Stomach smooth muscle (tissue), 2 donors: ENCODE measurements at regions not wholly inside any gene's neighbourhood (a gene's known extent, or its start where the extent isn't known, plus 50 kb on each side); places are given as distances from the start of the nearest gene placed in this dataset.

ENCODE experiments used
- H3K27ac ChIP-seq: one replicate; pipeline ENCODE4 v1.7.0; 2013; ENCODE audit warnings: mild to moderate bottlenecking, low read length, inconsistent platforms
- H3K27me3 ChIP-seq, 2 donors: one replicate each; pipeline ENCODE4 v1.7.0; 2013; ENCODE audit warnings: low read length in 2 of 2; ENCODE audit not compliant: insufficient read depth in 2 of 2, control insufficient read depth in 1 of 2
- H3K36me3 ChIP-seq, 2 donors: one replicate each; pipeline ENCODE4 v1.7.0; 2013; ENCODE audit warnings: low read length in 2 of 2; ENCODE audit not compliant: control insufficient read depth in 2 of 2, insufficient read depth in 2 of 2
- H3K4me1 ChIP-seq: one replicate; pipeline ENCODE4 v1.7.0; 2013; ENCODE audit warnings: low read length; ENCODE audit not compliant: control insufficient read depth, insufficient read depth
- H3K4me3 ChIP-seq, 2 donors: one replicate each; pipeline ENCODE4 v1.7.0; 2013; ENCODE audit warnings: low read length in 2 of 2
- H3K9ac ChIP-seq, 2 donors: one replicate each; pipeline ENCODE4 v1.7.0; 2013; ENCODE audit warnings: low read length in 2 of 2, mild to moderate bottlenecking in 1 of 2
- H3K9me3 ChIP-seq, 2 donors: one replicate each; pipeline ENCODE4 v1.7.0; 2013; ENCODE audit warnings: low read length in 2 of 2; ENCODE audit not compliant: control insufficient read depth in 2 of 2
- donor health status: healthy.
- donor health status: Pancreatic carcinoma.

DNA sequence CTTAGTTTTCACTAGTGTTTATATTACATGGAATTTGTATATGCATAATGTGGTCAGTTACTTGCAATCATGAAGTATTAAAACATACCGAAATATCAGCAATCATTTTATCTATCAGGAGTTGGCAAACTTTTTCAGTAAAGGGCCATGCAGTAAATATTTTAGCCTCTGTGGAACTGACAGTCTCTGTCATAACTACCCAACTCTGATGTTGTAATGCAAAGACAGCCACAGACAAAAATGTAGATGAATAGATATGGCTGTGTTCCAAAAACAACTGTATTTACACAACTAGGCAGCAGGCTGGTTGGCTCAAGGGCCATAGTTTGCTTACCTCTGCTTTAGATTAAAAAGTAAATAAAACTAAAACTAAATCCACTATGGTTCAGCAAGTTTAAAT is 200.2 kb downstream of the HS3ST1 start:
- no peaks in the 10 kb centered on the region for H3K27me3 ChIP-seq
- no peak overlapping the region for H3K9ac ChIP-seq
- H3K9me3 ChIP-seq = no peaks in the 10 kb centered on the region
- H3K36me3 ChIP-seq = no peaks in the 10 kb centered on the region
- no peaks in the 10 kb centered on the region for H3K4me1 ChIP-seq
- no peak overlapping the region for H3K4me3 ChIP-seq
- no peak overlapping the region for H3K27ac ChIP-seq

DNA sequence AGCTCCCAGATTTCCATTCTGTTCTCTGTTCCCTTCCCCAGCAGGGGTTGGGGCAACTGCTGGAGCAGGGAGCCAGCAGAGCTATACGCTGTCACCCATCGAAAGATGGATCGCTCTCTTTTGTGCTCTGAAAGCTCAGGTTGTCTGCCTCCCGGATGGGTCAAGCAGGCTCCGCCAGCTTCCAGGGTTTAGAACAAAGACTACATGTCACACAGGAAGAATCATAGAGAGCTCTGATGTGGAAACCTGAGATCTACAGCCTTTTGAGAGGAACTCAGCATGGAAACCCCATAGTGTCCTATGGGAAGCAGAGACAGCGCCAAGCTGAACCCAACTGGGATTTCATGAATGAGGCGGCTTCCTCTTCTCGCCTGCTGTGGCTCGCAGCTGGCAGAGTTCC is 205.4 kb downstream of the HS3ST1 start:
- no peak overlapping the region for H3K27ac ChIP-seq
- H3K9ac ChIP-seq = no peak overlapping the region
- H3K36me3 ChIP-seq = no peaks in the 10 kb centered on the region
- no peaks in the 10 kb centered on the region for H3K27me3 ChIP-seq
- no peak overlapping the region for H3K4me3 ChIP-seq
- no peaks in the 10 kb centered on the region for H3K9me3 ChIP-seq
- no peaks in the 10 kb centered on the region for H3K4me1 ChIP-seq

GRCh38 chr4:11218692-11219091 is 210.0 kb downstream of the HS3ST1 start:
- H3K36me3 ChIP-seq = no peaks in the 10 kb centered on the region
- no peak overlapping the region for H3K27ac ChIP-seq
- H3K4me1 ChIP-seq = no peaks in the 10 kb centered on the region
- H3K9me3 ChIP-seq = no peaks in the 10 kb centered on the region
- no peak overlapping the region for H3K4me3 ChIP-seq
- no peak overlapping the region for H3K9ac ChIP-seq
- no peaks in the 10 kb centered on the region for H3K27me3 ChIP-seq

- no peak overlapping the region for H3K9ac ChIP-seq
- H3K4me1 ChIP-seq = no peaks in the 10 kb centered on the region
- H3K9me3 ChIP-seq = no peaks in the 10 kb centered on the region
- H3K4me3 ChIP-seq = no peak overlapping the region
- no peaks in the 10 kb centered on the region for H3K36me3 ChIP-seq
- H3K27me3 ChIP-seq = no peaks in the 10 kb centered on the region
- H3K27ac ChIP-seq = no peak overlapping the region
Measured at GRCh38 chr4:11216520-11216919, 212.2 kb downstream of the HS3ST1 start.

DNA sequence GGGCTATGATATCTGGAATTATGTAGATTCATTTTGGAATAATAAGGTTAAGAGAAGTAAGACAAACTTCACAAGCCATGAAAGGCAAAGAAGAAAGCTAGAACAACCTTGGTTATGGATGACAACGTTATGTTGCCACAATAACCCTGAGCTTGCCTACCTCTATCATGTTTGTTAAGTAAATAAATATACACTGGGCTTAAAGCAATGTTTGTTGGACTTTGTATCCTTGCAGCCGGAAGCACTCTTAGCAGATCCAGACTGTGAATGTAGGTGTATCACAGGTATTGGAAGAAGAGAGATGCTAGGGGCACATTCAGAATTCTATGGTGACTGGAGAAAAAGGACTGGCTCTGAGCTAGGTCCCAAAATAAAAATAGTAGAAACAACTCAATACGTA is 214.4 kb downstream of the HS3ST1 start:
- Histone ChIP-seq H3K36me3 (no peaks in the 10 kb centered on the region), H3K4me1 (no peaks in the 10 kb centered on the region), H3K27ac (no peak overlapping the region), H3K27me3 (no peaks in the 10 kb centered on the region), H3K4me3 (no peak overlapping the region), H3K9me3 (no peaks in the 10 kb centered on the region), H3K9ac (no peak overlapping the region)

DNA sequence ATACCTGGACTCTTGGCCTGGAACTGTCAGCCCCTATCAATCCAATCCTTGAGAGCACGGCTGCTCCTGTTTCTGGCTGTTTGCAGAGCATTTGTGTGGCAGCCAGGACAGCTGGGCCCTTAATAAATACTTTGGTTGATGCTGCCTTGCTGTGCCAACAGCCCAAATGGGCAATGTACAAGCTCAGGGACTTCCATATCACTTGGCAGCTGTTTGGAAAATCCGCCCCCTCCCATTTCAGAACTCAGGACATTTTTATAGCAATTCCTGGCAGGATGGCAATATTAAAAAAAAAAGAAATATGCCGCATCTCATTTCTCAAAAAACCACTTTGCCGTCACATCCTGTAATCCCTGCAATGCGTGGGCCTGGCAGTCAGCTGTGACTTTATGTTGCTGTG is 218.9 kb downstream of the HS3ST1 start:
- Histone ChIP-seq H3K36me3 (no peaks in the 10 kb centered on the region), H3K27ac (no peak overlapping the region), H3K4me1 (no peaks in the 10 kb centered on the region), H3K9me3 (peaks cover 3% of the 10 kb centered on the region in 2 donors), H3K9ac (no peak overlapping the region), H3K4me3 (no peak overlapping the region), H3K27me3 (no peaks in the 10 kb centered on the region)

- H3K4me3 ChIP-seq = no peak overlapping the region
- no peak overlapping the region for H3K9ac ChIP-seq
- H3K27me3 ChIP-seq = no peaks in the 10 kb centered on the region
- no peaks in the 10 kb centered on the region for H3K4me1 ChIP-seq
- H3K9me3 ChIP-seq = no peaks in the 10 kb centered on the region
- H3K27ac ChIP-seq = no peak overlapping the region
- no peaks in the 10 kb centered on the region for H3K36me3 ChIP-seq
Measured at GRCh38 chr4:11201256-11201655, 227.4 kb downstream of the HS3ST1 start.

DNA sequence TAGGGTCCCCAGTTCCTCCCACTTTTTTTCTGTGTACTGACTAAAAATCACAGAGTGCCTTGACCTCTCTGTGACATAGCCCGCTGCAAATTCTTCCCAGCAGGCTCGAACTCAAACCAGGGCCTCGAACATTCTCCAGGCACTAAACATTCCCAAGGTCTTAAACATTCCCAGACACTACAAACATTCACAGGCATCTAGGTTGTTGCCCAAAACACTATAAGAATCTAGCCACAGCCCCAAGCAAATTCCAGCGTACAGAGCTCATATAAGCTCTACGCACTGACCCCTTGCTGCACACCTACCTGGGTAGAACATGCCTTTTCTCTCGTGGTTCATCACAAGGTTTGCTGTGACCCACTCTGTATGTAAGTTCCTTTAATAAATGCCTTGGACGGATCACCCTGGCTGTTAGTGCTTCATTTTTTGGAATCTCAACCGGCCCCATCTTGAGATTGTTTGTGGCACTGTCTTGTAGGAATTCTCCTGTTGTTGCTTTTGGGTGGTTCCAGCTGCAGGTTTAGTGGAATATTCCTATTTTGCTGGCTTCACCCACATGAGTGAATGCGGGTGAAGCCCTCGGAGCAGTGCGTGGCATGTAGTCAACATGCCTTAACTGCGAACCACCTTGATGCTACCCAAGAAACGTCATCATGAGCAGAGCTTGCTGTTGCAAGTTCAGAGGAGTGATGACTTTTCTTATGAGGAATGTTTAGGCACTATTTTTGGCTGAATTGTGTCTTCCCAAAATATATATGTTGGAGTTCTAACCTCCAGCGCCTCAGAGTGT is 230.0 kb downstream of the HS3ST1 start:
- no peak overlapping the region for H3K27ac ChIP-seq
- H3K9ac ChIP-seq = no peak overlapping the region
- no peaks in the 10 kb centered on the region for H3K27me3 ChIP-seq
- H3K4me3 ChIP-seq = no peak overlapping the region
- no peaks in the 10 kb centered on the region for H3K4me1 ChIP-seq
- no peaks in the 10 kb centered on the region for H3K36me3 ChIP-seq
- H3K9me3 ChIP-seq = no peaks in the 10 kb centered on the region

DNA sequence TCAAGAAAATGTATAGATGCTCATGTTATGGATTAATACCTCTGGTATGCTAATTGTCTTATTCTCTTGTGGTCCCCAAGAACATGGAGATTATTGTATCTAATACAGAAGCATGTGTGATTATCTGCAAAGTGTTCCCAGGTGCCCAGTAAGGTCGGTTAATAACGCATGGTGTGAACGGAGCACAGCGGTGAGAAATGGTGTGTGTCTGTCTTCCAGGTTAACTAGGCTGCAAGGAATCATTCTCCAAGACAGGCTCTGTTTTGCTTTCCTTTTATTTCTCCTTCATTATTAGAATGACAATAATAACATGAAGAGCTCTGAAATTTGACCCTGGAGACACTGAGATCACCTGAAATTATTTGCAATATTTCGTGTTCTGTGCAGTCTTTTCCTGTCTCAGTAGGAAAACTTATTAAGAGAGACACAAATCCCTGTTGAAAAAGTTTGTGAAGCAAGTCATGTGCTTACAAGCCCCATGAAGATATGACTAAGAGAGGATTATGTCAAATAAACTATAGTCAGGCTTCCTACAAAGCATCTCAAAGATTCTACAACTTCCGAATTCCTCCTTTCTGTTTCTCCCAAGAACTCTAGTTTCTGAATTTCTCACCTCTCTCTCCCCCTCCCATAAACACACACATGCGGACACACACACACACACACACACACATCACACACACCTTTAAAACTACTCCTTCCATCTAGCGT is 230.9 kb downstream of the HS3ST1 start:
- Histone ChIP-seq H3K9ac (no peak overlapping the region), H3K4me1 (no peaks in the 10 kb centered on the region), H3K27me3 (no peaks in the 10 kb centered on the region), H3K4me3 (no peak overlapping the region), H3K36me3 (no peaks in the 10 kb centered on the region), H3K9me3 (no peaks in the 10 kb centered on the region), H3K27ac (no peak overlapping the region)

DNA sequence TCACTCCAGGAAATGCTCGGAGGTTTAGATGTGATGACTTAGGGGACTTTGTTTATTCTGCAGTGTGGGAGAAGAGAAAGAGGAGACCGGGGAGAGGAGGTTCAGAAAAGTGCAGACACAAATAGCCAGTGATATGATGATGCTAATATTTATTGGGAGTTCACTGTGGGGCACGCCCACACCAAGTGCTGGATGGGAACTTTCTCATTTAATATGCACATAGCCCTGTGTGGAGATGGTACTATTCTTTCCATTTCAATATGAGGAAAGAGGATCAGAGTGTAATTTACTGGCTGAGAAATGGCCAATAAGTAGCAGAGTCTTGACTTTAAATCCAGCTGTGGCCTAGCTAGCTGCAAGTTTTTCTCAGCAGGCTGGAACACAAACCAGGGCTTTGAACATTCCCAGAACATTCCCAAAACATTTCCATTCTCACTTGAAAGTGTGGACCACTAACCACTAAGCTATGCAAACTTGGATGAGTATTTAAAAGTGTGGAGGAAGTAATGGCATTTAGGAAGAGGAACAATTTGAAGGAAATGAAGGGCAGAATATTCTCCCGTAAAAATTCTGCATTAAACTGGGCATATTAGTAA is 231.7 kb downstream of the HS3ST1 start:
- no peaks in the 10 kb centered on the region for H3K9me3 ChIP-seq
- H3K36me3 ChIP-seq = no peaks in the 10 kb centered on the region
- no peaks in the 10 kb centered on the region for H3K4me1 ChIP-seq
- H3K9ac ChIP-seq = no peak overlapping the region
- H3K27me3 ChIP-seq = no peaks in the 10 kb centered on the region
- no peak overlapping the region for H3K4me3 ChIP-seq
- no peak overlapping the region for H3K27ac ChIP-seq

DNA sequence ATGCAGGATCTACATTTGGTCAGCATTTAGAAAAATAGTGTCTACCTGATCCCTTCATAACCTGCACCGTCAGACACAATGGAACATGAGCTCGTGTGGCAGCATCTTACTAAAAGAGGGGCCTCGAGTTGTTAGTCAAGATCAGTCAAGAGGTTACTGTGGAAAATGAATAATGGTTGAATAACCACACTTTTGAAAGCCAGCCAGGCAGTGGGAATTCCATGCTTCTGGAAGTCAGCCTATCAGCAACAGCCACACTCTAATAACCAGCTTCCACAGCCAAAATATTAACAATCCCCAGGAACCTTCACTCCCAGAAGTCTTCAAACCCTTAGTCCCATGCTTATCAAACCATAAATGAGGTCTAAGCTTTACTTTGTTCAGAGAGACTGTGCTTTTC is 234.3 kb downstream of the HS3ST1 start:
- Histone ChIP-seq H3K4me1 (no peaks in the 10 kb centered on the region), H3K27ac (no peak overlapping the region), H3K27me3 (no peaks in the 10 kb centered on the region), H3K36me3 (no peaks in the 10 kb centered on the region), H3K9ac (no peak overlapping the region), H3K9me3 (no peaks in the 10 kb centered on the region), H3K4me3 (no peak overlapping the region)
